ENCODE measurements at regions not wholly inside any gene's neighbourhood (a gene's known extent, or its start where the extent isn't known, plus 50 kb on each side); places are given as distances from the start of the nearest gene placed in this dataset.
"Not testable (repeated sequence)": the region's sequence is repeated elsewhere in the genome, so short reads cannot be mapped to it uniquely, and the experiment has no call there.

DNA sequence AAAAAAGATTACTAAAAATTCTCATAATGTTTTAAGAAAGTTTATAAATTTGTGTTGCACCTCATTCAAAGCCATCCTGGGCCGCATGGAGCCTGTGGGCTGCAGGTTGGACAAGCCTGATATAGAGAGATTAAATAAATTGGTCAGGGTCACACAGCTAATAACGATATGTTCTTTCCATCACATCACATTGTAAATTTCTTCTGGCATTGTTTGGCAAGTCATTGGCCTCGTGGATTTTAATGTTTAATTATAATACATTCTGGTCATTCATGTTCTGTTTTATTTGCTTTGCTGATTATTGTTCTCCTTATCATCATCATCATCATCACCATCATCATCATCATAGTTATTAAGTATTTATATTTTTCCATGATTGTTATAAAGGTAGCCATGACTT is 157.3 kb downstream of the DIO2 start:
- WGBS (ENCODE audit: insufficient coverage), result no CpG with 5 or more reads among the region's 3 CpGs
- Mint-ChIP-seq H3K4me1 (no peaks in the 10 kb centered on the region), H3K36me3 (no peaks in the 10 kb centered on the region), H3K27ac (no peak overlapping the region), H3K27me3 (no peaks in the 10 kb centered on the region), H3K9me3 (peaks cover 0 to 6% (median 0%) of the 10 kb centered on the region in 3 donors), H3K4me3 (no peak overlapping the region)
- DNase-seq, result no peak
- Histone ChIP-seq H3K4me3 (ENCODE audit: control insufficient read depth in 1 of 2, extremely low read depth in 1 of 2, low read length in 1 of 2) (no peak overlapping the region), H3K27me3 (replicated peaks in 1 of 2; ENCODE audit: control insufficient read depth in 2 of 2, extremely low read depth in 1 of 2, insufficient read depth in 2 of 2, low read length in 1 of 2) (no peaks in the 10 kb centered on the region), H3K36me3 (ENCODE audit: control insufficient read depth in 2 of 2, extremely low read depth in 1 of 2, insufficient read depth in 1 of 2, low read length in 1 of 2) (no peaks in the 10 kb centered on the region), H3K9me3 (no peaks in the 10 kb centered on the region), H3K4me1 (ENCODE audit: control insufficient read depth in 1 of 2, extremely low read depth in 1 of 2, insufficient read depth in 2 of 2, low read length in 2 of 2) (no peaks in the 10 kb centered on the region), H3K27ac (ENCODE audit: low read length) (no peak overlapping the region)
- no peak for ATAC-seq (replicated peaks in 1 of 4)
- CTCF ChIA-PET, result no interaction called here
- POLR2A ChIA-PET, result no interaction called here

DNA sequence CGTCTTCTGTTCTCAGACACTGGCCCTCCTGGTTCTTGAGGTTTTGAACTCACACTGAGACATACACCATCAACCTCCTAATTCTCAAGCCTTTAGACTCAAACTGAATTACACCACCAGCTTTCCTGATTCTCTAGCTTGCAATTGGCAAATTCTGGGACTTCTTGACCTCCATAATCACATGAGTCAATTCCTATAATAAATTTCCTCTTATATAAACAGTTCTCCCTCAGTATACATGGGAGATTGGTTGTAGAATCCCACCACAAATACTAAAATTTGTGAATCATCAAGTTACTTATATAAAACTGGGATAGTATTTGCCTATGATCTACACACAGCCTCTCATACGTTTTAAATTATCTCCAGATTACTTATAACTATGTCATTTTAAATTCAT is 162.2 kb downstream of the DIO2 start:
- Mint-ChIP-seq H3K9me3 (peaks cover 0 to 6% (median 4%) of the 10 kb centered on the region in 3 donors), H3K36me3 (no peaks in the 10 kb centered on the region), H3K4me3 (no peak overlapping the region), H3K27me3 (no peaks in the 10 kb centered on the region), H3K4me1 (no peaks in the 10 kb centered on the region), H3K27ac (no peak overlapping the region)
- WGBS (ENCODE audit: insufficient coverage), result no CpG with 5 or more reads among the region's 2 CpGs
- DNase-seq, result no peak
- no peaks in the 10 kb centered on the region for H3K27me3 ChIP-seq (replicated peaks in 1 of 2; ENCODE audit: control insufficient read depth in 2 of 2, extremely low read depth in 1 of 2, insufficient read depth in 2 of 2, low read length in 1 of 2)
- H3K4me1 ChIP-seq (ENCODE audit: control insufficient read depth in 1 of 2, extremely low read depth in 1 of 2, insufficient read depth in 2 of 2, low read length in 2 of 2), result no peaks in the 10 kb centered on the region
- ChIA-PET CTCF (no interaction called here), POLR2A (no interaction called here)
- no peak for ATAC-seq (replicated peaks in 1 of 4)
- H3K4me3 ChIP-seq (ENCODE audit: control insufficient read depth in 1 of 2, extremely low read depth in 1 of 2, low read length in 1 of 2), result no peak overlapping the region
- no peak overlapping the region for H3K27ac ChIP-seq (ENCODE audit: low read length)
- H3K9me3 ChIP-seq, result no peaks in the 10 kb centered on the region
- H3K36me3 ChIP-seq (ENCODE audit: control insufficient read depth in 2 of 2, extremely low read depth in 1 of 2, insufficient read depth in 1 of 2, low read length in 1 of 2), result no peaks in the 10 kb centered on the region

DNA sequence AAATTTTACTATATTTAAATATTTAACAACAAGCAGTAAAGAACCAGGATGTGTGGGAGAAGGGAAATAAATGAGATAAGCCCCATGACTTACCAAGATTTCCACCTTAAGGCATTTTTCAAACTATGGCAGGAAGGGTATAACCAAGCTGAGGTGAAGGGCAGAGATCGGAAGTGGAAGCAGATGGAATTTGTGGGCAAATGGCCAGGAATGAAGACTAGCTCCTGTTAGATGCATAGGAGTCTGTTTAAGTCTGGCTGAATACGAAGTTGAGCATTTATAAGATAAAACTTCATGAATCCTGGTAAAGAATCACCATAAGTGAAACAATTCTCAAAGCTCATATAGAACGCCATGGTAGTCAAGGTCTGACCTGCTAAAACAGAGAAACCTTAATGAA is 163.5 kb downstream of the DIO2 start:
- 67% methylated on average over 1 of the region's 3 CpGs for WGBS (ENCODE audit: insufficient coverage)
- no peak overlapping the region for H3K4me3 Mint-ChIP-seq
- no peak overlapping the region for H3K27ac ChIP-seq (ENCODE audit: low read length)
- peaks cover 0 to 4% (median 3%) of the 10 kb centered on the region in 3 donors for H3K9me3 Mint-ChIP-seq
- no peaks in the 10 kb centered on the region for H3K9me3 ChIP-seq
- no peaks in the 10 kb centered on the region for H3K4me1 ChIP-seq (ENCODE audit: control insufficient read depth in 1 of 2, extremely low read depth in 1 of 2, insufficient read depth in 2 of 2, low read length in 2 of 2)
- no peaks in the 10 kb centered on the region for H3K27me3 Mint-ChIP-seq
- no peaks in the 10 kb centered on the region for H3K36me3 ChIP-seq (ENCODE audit: control insufficient read depth in 2 of 2, extremely low read depth in 1 of 2, insufficient read depth in 1 of 2, low read length in 1 of 2)
- H3K27ac Mint-ChIP-seq, result no peak overlapping the region
- no peak overlapping the region for H3K4me3 ChIP-seq (ENCODE audit: control insufficient read depth in 1 of 2, extremely low read depth in 1 of 2, low read length in 1 of 2)
- ATAC-seq (replicated peaks in 1 of 4), result no peak
- DNase-seq, result no peak
- H3K4me1 Mint-ChIP-seq, result no peaks in the 10 kb centered on the region
- ChIA-PET CTCF (no interaction called here), POLR2A (no interaction called here)
- no peaks in the 10 kb centered on the region for H3K27me3 ChIP-seq (replicated peaks in 1 of 2; ENCODE audit: control insufficient read depth in 2 of 2, extremely low read depth in 1 of 2, insufficient read depth in 2 of 2, low read length in 1 of 2)
- no peaks in the 10 kb centered on the region for H3K36me3 Mint-ChIP-seq

DNA sequence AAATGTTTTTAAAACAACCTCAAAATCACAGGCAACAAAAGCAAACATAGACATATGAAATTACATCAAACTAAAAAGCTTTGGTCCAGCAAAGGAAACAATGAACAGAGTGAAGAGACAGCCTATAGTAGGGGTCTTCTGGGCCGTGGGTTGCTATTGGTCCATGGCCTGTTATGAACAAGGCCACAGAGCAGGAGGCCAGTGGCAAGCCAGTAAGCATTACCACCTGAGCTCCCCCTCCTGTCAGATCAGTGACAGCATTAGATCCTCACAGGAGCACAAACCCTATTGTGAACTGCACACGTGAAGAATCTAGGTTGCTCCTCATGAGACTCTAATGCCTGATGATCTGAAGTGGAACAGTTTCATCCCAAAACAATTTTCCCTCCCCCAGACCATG is 174.0 kb downstream of the DIO2 start:
- Mint-ChIP-seq H3K4me1 (no peaks in the 10 kb centered on the region), H3K27me3 (no peaks in the 10 kb centered on the region), H3K27ac (no peak overlapping the region), H3K9me3 (peaks cover 0 to 21% (median 6%) of the 10 kb centered on the region in 3 donors), H3K36me3 (no peaks in the 10 kb centered on the region), H3K4me3 (no peak overlapping the region)
- ATAC-seq (replicated peaks in 1 of 4) (no peak), DNase-seq (no peak)
- H3K27ac ChIP-seq (ENCODE audit: low read length), result no peak overlapping the region
- ChIA-PET CTCF (no interaction called here), POLR2A (no interaction called here)
- no peaks in the 10 kb centered on the region for H3K27me3 ChIP-seq (replicated peaks in 1 of 2; ENCODE audit: control insufficient read depth in 2 of 2, extremely low read depth in 1 of 2, insufficient read depth in 2 of 2, low read length in 1 of 2)
- peaks cover 2% of the 10 kb centered on the region for H3K9me3 ChIP-seq
- no peaks in the 10 kb centered on the region for H3K4me1 ChIP-seq (ENCODE audit: control insufficient read depth in 1 of 2, extremely low read depth in 1 of 2, insufficient read depth in 2 of 2, low read length in 2 of 2)
- H3K4me3 ChIP-seq (ENCODE audit: control insufficient read depth in 1 of 2, extremely low read depth in 1 of 2, low read length in 1 of 2), result no peak overlapping the region
- H3K36me3 ChIP-seq (ENCODE audit: control insufficient read depth in 2 of 2, extremely low read depth in 1 of 2, insufficient read depth in 1 of 2, low read length in 1 of 2), result no peaks in the 10 kb centered on the region
- WGBS (ENCODE audit: insufficient coverage), result no CpG with 5 or more reads among the region's 2 CpGs

- no peaks in the 10 kb centered on the region for H3K4me1 Mint-ChIP-seq
- ChIA-PET CTCF (no interaction called here), POLR2A (no interaction called here)
- Histone ChIP-seq H3K9me3 (no peaks in the 10 kb centered on the region), H3K27me3 (replicated peaks in 1 of 2; ENCODE audit: control insufficient read depth in 2 of 2, extremely low read depth in 1 of 2, insufficient read depth in 2 of 2, low read length in 1 of 2) (no peaks in the 10 kb centered on the region), H3K36me3 (ENCODE audit: control insufficient read depth in 2 of 2, extremely low read depth in 1 of 2, insufficient read depth in 1 of 2, low read length in 1 of 2) (no peaks in the 10 kb centered on the region), H3K4me3 (ENCODE audit: control insufficient read depth in 1 of 2, extremely low read depth in 1 of 2, low read length in 1 of 2) (no peak overlapping the region), H3K27ac (ENCODE audit: low read length) (no peak overlapping the region), H3K4me1 (ENCODE audit: control insufficient read depth in 1 of 2, extremely low read depth in 1 of 2, insufficient read depth in 2 of 2, low read length in 2 of 2) (no peaks in the 10 kb centered on the region)
- peaks cover 0 to 2% of the 10 kb centered on the region in 2 donors for H3K27me3 Mint-ChIP-seq
- H3K4me3 Mint-ChIP-seq, result no peak overlapping the region
- H3K36me3 Mint-ChIP-seq, result no peaks in the 10 kb centered on the region
- DNase-seq (no peak), ATAC-seq (replicated peaks in 1 of 4) (no peak)
- H3K9me3 Mint-ChIP-seq, result peaks cover 0 to 23% (median 10%) of the 10 kb centered on the region in 3 donors
- no peak overlapping the region for H3K27ac Mint-ChIP-seq
- no CpG with 5 or more reads among the region's 4 CpGs for whole genome bisulfite sequencing (ENCODE audit: insufficient coverage)
These were observed 186.9 kb downstream of the DIO2 start for GRCh38 chr14:80024417-80024816.

DNA sequence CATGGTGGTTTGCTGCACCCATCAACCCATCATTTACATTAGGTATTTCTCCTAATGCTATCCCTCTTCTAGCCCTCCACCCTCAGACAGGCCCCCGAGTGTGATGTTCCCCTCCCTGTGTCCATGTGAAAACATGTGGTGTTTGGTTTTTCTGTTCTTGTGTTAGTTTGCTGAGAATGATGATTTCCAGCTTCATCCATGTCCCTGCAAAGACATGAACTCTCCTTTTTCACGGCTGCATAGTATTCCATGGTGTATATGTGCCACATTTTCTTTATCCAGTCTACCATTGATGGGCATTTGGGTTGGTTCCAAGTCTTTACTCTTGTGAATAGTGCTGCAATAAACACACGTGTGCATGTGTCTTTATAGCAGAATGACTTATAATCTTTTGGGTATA is 192.8 kb downstream of the DIO2 start:
- H3K4me3 ChIP-seq (ENCODE audit: control insufficient read depth in 1 of 2, extremely low read depth in 1 of 2, low read length in 1 of 2); H3K4me1 ChIP-seq (ENCODE audit: control insufficient read depth in 1 of 2, extremely low read depth in 1 of 2, insufficient read depth in 2 of 2, low read length in 2 of 2); H3K36me3 ChIP-seq (ENCODE audit: control insufficient read depth in 2 of 2, extremely low read depth in 1 of 2, insufficient read depth in 1 of 2, low read length in 1 of 2); H3K27me3 ChIP-seq (replicated peaks in 1 of 2; ENCODE audit: control insufficient read depth in 2 of 2, extremely low read depth in 1 of 2, insufficient read depth in 2 of 2, low read length in 1 of 2); DNase-seq; ATAC-seq (replicated peaks in 1 of 4); H3K36me3 Mint-ChIP-seq; H3K27ac ChIP-seq (ENCODE audit: low read length); H3K4me3 Mint-ChIP-seq; H3K27me3 Mint-ChIP-seq; CTCF ChIA-PET; H3K9me3 ChIP-seq; H3K27ac Mint-ChIP-seq; H3K4me1 Mint-ChIP-seq; POLR2A ChIA-PET: not testable (repeated sequence)
- peaks cover 2 to 21% (median 8%) of the 10 kb centered on the region in 3 donors for H3K9me3 Mint-ChIP-seq
- WGBS (ENCODE audit: insufficient coverage), result no CpG with 5 or more reads among the region's 3 CpGs

- H3K27me3 ChIP-seq (replicated peaks in 1 of 2; ENCODE audit: control insufficient read depth in 2 of 2, extremely low read depth in 1 of 2, insufficient read depth in 2 of 2, low read length in 1 of 2), result no peaks in the 10 kb centered on the region
- no peaks in the 10 kb centered on the region for H3K36me3 Mint-ChIP-seq
- H3K27ac Mint-ChIP-seq, result no peak overlapping the region
- no peaks in the 10 kb centered on the region for H3K9me3 ChIP-seq
- H3K9me3 Mint-ChIP-seq, result peaks cover 2 to 17% (median 8%) of the 10 kb centered on the region in 3 donors
- no peaks in the 10 kb centered on the region for H3K27me3 Mint-ChIP-seq
- ATAC-seq (replicated peaks in 1 of 4) (no peak), DNase-seq (no peak)
- 69% methylated on average over 2 of the region's 4 CpGs for WGBS (ENCODE audit: insufficient coverage)
- no peaks in the 10 kb centered on the region for H3K4me1 ChIP-seq (ENCODE audit: control insufficient read depth in 1 of 2, extremely low read depth in 1 of 2, insufficient read depth in 2 of 2, low read length in 2 of 2)
- H3K4me1 Mint-ChIP-seq, result no peaks in the 10 kb centered on the region
- ChIA-PET CTCF (no interaction called here), POLR2A (no interaction called here)
- H3K27ac ChIP-seq (ENCODE audit: low read length), result no peak overlapping the region
- no peak overlapping the region for H3K4me3 Mint-ChIP-seq
- H3K4me3 ChIP-seq (ENCODE audit: control insufficient read depth in 1 of 2, extremely low read depth in 1 of 2, low read length in 1 of 2), result no peak overlapping the region
- H3K36me3 ChIP-seq (ENCODE audit: control insufficient read depth in 2 of 2, extremely low read depth in 1 of 2, insufficient read depth in 1 of 2, low read length in 1 of 2), result no peaks in the 10 kb centered on the region
These were observed 193.5 kb downstream of the DIO2 start for GRCh38 chr14:80017795-80018194.

All from T-cell (primary cell).